ENCODE measurements at regions not wholly inside any gene's neighbourhood (a gene's known extent, or its start where the extent isn't known, plus 50 kb on each side); places are given as distances from the start of the nearest gene placed in this dataset.

DNA sequence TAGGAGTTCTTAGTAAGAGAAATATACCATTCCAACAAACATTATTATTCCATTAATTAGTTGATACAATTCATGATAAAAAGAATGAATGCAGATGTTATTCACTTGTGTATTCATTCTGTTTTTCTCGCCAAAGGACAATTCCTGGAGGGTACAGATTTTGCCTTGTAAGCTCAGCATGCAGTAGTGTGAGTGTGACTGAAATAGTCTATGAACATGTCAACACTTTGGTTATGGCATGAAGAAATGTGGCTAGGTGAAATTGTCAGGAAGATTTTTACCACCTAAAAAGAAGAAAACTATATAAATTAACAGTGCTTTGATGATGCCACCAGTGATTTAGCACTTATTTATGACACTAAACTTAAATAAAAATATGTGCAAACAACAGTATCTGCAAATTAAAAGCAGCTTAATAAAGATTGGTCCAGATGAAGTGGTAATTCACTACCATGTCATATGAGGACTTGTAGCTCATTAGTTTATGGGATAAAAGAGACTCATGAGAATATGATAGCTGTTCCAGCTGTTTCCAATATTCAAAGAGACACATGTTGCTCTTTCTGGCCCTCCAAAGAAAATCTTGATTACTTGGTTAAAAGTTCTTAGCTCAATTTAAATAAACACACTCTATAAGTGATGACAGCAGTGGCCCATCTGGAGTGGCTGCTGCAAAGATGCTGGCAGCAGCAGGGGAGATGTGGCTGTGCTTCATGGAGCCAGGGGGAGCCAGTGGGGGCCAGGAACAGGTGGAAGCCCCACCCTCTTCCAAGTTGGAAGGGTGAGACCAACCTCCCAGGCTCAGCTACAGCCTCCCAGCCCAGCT lies 165.0 kb downstream of the CDH19 start (continued):
- TF ChIP-seq GABPA (IDR thresholded peaks at IDR 0.05; ENCODE audit: borderline replicate concordance, insufficient read depth, low read length) (no peak), BCL11A (IDR thresholded peaks at IDR 0.05; ENCODE audit: low read depth in 2 of 2, low read length in 2 of 2) (no peak), BRCA1 (IDR thresholded peaks at IDR 0.05; ENCODE audit: low read depth, low read length) (no peak), CEBPB (IDR thresholded peaks at IDR 0.05; ENCODE audit: low read depth, low read length) (no peak)
